WTC11 (cell line): ENCODE measurements at regions not wholly inside any gene's neighbourhood (a gene's known extent, or its start where the extent isn't known, plus 50 kb on each side); places are given as distances from the start of the nearest gene placed in this dataset.

ENCODE experiments used
- CTCF ChIP-seq: fragments of 200-600 bp; IDR thresholded peaks from 2 replicates; pipeline ENCODE4 v1.8.0; 2022; ENCODE audit warnings: antibody characterized with exemption
- ELF4 ChIP-seq: sonication (generic); formaldehyde crosslinking; IDR thresholded peaks from 2 replicates; pipeline ENCODE4 v1.8.1; 2022; ENCODE audit warnings: low read depth, mild to moderate bottlenecking, moderate library complexity, missing genetic modification reagents
- HMGXB4 ChIP-seq: sonication (generic); formaldehyde crosslinking; IDR thresholded peaks from 2 replicates; pipeline ENCODE4 v1.8.1; 2023; ENCODE audit warnings: mild to moderate bottlenecking, moderate library complexity, missing genetic modification reagents
- IRF1 ChIP-seq: sonication (generic); formaldehyde crosslinking; IDR thresholded peaks from 2 replicates; pipeline ENCODE4 v1.8.0; 2023; ENCODE audit warnings: missing genetic modification reagents
- TEAD4 ChIP-seq: sonication (generic); formaldehyde crosslinking; IDR thresholded peaks from 2 replicates; pipeline ENCODE4 v1.8.0; 2022; ENCODE audit warnings: mild to moderate bottlenecking, missing genetic modification reagents
- TP53 ChIP-seq: sonication (generic); formaldehyde crosslinking; IDR thresholded peaks from 2 replicates; pipeline ENCODE4 v1.8.1; 2023; ENCODE audit warnings: mild to moderate bottlenecking, missing genetic modification reagents
- USF2 ChIP-seq: sonication (generic); formaldehyde crosslinking; IDR thresholded peaks from 2 replicates; pipeline ENCODE4 v1.8.1; 2023; ENCODE audit warnings: mild to moderate bottlenecking, missing genetic modification reagents, moderate library complexity
- ZNF263 ChIP-seq: sonication (generic); formaldehyde crosslinking; IDR thresholded peaks from 2 replicates; pipeline ENCODE4 v1.8.1; 2022; ENCODE audit warnings: low read depth, mild to moderate bottlenecking, moderate library complexity, missing genetic modification reagents

GRCh38 chr16:54355251-54355650, 68.7 kb upstream of the IRX3 start:
- no peak for TF ChIP-seq ZNF263 (CRISPR knock-in tag)
- TF ChIP-seq TEAD4 (CRISPR knock-in tag) = no peak
- no peak for TF ChIP-seq IRF1
- no peak for TF ChIP-seq CTCF
- TF ChIP-seq TP53 (CRISPR knock-in tag) = no peak
- no peak for TF ChIP-seq HMGXB4
- TF ChIP-seq ELF4 = no peak
- no peak for TF ChIP-seq USF2 (CRISPR knock-in tag)
